ENCODE measurements at regions not wholly inside any gene's neighbourhood (a gene's known extent, or its start where the extent isn't known, plus 50 kb on each side); places are given as distances from the start of the nearest gene placed in this dataset.

DNA sequence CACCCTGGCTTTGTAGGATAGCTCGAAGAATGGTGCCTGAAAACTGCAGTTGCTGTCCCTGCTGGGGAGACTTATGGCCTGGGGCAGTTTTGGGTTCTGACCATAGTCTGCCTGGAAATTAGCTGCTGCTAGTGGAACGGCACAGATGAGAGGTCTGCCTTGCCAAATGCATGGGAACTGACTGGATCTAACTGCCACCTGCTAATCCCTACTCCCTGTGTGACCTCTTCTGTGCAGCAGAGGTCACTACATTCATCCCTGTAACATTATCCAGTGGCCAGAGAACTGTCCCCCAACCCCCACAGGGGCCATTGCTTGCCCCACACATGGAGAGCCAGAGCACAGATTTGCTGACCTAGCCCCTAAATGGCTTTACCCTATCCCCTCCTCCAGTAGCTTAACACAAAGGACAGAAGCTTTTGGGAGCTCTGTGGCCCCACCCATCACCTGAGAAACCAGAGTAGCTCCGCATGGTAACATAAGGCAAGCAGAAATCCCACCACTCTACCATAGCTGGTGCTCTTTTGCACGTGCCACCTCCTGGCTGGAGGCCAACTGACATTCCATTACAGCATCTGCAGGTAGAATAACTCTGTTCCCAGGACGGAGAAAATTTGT, 840.0 kb downstream of the EPHA3 start:
- Histone ChIP-seq H3K9me3 (no peaks in the 10 kb centered on the region), H3K27me3 (no peaks in the 10 kb centered on the region), H3K27ac (no peak overlapping the region), H3K36me3 (no peaks in the 10 kb centered on the region), H3K4me1 (no peaks in the 10 kb centered on the region), H3K4me3 (no peak overlapping the region)
- 51 to 52% methylated on average over 3 to 5 of the region's 5 CpGs for WGBS, 2 donors
- ATAC-seq (ENCODE audit: low FRiP score in 2 of 2), result peak in 1 of 2 donors; percentile 22
- TF ChIP-seq, protein P1, sequence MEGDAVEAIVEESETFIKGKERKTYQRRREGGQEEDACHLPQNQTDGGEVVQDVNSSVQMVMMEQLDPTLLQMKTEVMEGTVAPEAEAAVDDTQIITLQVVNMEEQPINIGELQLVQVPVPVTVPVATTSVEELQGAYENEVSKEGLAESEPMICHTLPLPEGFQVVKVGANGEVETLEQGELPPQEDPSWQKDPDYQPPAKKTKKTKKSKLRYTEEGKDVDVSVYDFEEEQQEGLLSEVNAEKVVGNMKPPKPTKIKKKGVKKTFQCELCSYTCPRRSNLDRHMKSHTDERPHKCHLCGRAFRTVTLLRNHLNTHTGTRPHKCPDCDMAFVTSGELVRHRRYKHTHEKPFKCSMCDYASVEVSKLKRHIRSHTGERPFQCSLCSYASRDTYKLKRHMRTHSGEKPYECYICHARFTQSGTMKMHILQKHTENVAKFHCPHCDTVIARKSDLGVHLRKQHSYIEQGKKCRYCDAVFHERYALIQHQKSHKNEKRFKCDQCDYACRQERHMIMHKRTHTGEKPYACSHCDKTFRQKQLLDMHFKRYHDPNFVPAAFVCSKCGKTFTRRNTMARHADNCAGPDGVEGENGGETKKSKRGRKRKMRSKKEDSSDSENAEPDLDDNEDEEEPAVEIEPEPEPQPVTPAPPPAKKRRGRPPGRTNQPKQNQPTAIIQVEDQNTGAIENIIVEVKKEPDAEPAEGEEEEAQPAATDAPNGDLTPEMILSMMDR (IDR thresholded peaks at IDR 0.05), result no peak
- no peak for TF ChIP-seq EP300 (IDR thresholded peaks at IDR 0.05)
- TF ChIP-seq POLR2AphosphoS5 (IDR thresholded peaks at IDR 0.05), result no peak
- TF ChIP-seq POLR2A (IDR thresholded peaks at IDR 0.05), result no peak
- DNase-seq, result no peak

DNA sequence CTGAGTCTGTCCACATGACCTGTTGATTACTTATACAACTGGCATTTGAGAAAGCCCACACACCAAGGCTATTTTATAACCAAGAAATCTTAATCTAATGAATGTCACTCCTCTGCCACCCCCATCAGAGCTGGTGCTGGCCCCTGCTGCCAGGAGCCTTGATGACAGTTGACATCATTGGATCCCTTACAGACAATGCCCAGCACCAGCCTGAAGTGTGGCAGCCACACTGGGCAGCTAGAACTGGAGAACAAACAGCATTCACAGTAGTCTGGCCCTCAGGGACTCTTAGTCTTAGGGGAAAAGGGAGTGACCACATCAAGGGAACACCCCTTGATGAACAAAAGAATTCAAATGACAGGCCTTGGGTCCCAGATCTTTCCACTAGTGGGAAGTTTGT, 840.6 kb downstream of the EPHA3 start:
- Histone ChIP-seq H3K4me3 (no peak overlapping the region), H3K9me3 (no peaks in the 10 kb centered on the region), H3K27ac (no peak overlapping the region), H3K27me3 (no peaks in the 10 kb centered on the region), H3K36me3 (no peaks in the 10 kb centered on the region), H3K4me1 (no peaks in the 10 kb centered on the region)
- TF ChIP-seq POLR2A (IDR thresholded peaks at IDR 0.05) (no peak), POLR2AphosphoS5 (IDR thresholded peaks at IDR 0.05) (no peak), EP300 (IDR thresholded peaks at IDR 0.05) (no peak)
- TF ChIP-seq, protein P1 (IDR thresholded peaks at IDR 0.05), result no peak
- ATAC-seq (ENCODE audit: low FRiP score in 2 of 2) (no peak), DNase-seq (no peak)

DNA sequence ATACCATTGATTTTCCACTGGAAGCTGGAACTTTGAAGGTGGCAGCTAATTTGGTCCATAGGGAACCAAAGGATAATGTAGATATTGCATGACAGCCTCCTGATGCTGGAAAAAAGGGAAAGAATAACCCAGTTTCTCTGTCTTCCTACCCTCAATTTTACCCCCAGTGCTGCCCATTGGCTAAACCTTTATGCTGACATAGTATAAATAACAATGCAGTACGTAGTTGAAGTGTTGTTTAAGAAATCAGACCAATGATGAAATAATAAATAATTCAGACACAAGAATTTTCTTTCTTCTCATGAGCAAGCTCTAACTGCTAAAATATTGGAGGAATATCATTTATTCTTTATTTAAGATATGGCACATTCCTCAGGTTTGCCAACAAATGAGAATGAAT, 843.4 kb downstream of the EPHA3 start:
- Histone ChIP-seq H3K27ac (no peak overlapping the region), H3K36me3 (no peaks in the 10 kb centered on the region), H3K9me3 (no peaks in the 10 kb centered on the region), H3K4me1 (no peaks in the 10 kb centered on the region), H3K4me3 (no peak overlapping the region), H3K27me3 (no peaks in the 10 kb centered on the region)
- no peak for ATAC-seq (ENCODE audit: low FRiP score in 2 of 2)
- TF ChIP-seq, protein P1 (IDR thresholded peaks at IDR 0.05), result no peak
- TF ChIP-seq EP300 (IDR thresholded peaks at IDR 0.05) (no peak), POLR2AphosphoS5 (IDR thresholded peaks at IDR 0.05) (no peak), POLR2A (IDR thresholded peaks at IDR 0.05) (no peak)
- DNase-seq, result no peak
- WGBS, 2 donors, result 44 to 58% methylated on average over 1 of the region's 1 CpG

DNA sequence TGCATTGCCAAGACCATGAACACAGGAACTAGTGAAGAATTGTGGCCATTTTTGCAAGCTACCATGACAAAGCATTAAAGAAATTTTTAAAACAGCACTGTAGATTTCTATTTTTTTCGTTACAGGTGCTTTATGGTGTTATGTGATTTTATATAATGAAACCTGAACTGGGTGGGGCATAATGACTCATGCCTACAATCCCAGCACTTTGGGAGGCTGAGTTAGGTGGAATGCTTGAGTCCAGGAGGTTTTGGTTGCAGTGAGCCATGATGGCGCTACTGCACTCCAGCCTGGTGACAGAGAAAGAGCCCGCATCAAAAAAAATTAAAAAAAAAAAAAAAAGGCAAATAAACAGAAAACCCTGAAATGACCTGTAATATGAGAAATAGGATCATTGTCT, 846.7 kb downstream of the EPHA3 start:
- 84 to 89% methylated on average over 3 of the region's 3 CpGs for WGBS, 2 donors
- no peak overlapping the region for H3K4me3 ChIP-seq

DNA sequence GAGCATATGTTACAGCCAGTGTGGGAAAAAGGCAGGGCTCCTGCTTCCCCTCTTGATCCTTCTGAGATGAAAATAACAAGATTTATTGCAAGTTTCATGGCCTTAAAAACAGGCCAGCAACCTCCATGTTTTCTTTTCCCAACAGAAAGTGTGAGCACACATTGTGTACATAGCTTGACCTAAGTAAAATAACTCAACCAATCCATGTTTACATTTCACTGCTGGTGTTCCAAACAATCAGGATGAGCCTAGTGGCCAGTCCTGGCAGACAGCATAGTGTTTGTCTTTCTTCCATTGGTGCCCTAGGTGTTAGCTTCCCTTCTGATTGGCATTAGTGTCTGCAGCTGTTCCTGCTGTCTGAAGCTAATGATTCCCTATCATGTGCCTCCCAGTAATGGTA, 847.7 kb downstream of the EPHA3 start:
- no peaks in the 10 kb centered on the region for H3K36me3 ChIP-seq
- H3K4me1 ChIP-seq, result no peaks in the 10 kb centered on the region
- no peak overlapping the region for H3K27ac ChIP-seq
- no peak for DNase-seq
- H3K27me3 ChIP-seq, result no peaks in the 10 kb centered on the region
- TF ChIP-seq POLR2AphosphoS5 (IDR thresholded peaks at IDR 0.05) (no peak), POLR2A (IDR thresholded peaks at IDR 0.05) (no peak), EP300 (IDR thresholded peaks at IDR 0.05) (no peak)
- TF ChIP-seq, protein P1 (IDR thresholded peaks at IDR 0.05), result no peak
- H3K4me3 ChIP-seq, result no peak overlapping the region
- H3K9me3 ChIP-seq, result no peaks in the 10 kb centered on the region
- no peak for ATAC-seq (ENCODE audit: low FRiP score in 2 of 2)

More for the DNA sequence above, 846.7 kb downstream of the EPHA3 start:
- TF ChIP-seq, protein P1 (IDR thresholded peaks at IDR 0.05), result no peak
- TF ChIP-seq EP300 (IDR thresholded peaks at IDR 0.05) (no peak), POLR2AphosphoS5 (IDR thresholded peaks at IDR 0.05) (no peak)
- ATAC-seq (ENCODE audit: low FRiP score in 2 of 2) (no peak), DNase-seq (no peak)
- no peaks in the 10 kb centered on the region for H3K27me3 ChIP-seq
- H3K27ac ChIP-seq, result no peak overlapping the region
- no peaks in the 10 kb centered on the region for H3K9me3 ChIP-seq
- no peaks in the 10 kb centered on the region for H3K4me1 ChIP-seq
- no peaks in the 10 kb centered on the region for H3K36me3 ChIP-seq
